GM12892 (cell line): ENCODE measurements at regions not wholly inside any gene's neighbourhood (a gene's known extent, or its start where the extent isn't known, plus 50 kb on each side); places are given as distances from the start of the nearest gene placed in this dataset.

Experiments
- POLR2A ChIP-seq: IDR thresholded peaks from 2 replicates; pipeline ENCODE4 v1.6.1; 2011; ENCODE audit warnings: low read depth, low read length, control low read depth
- POLR2AphosphoS5 ChIP-seq: IDR thresholded peaks from 2 replicates; pipeline ENCODE4 v1.6.1; 2011; ENCODE audit warnings: low read depth, low read length, control low read depth

GRCh38 chr13:65112123-65112522 is 2118.0 kb downstream of the PCDH9 start:
- TF ChIP-seq POLR2A (no peak), POLR2AphosphoS5 (no peak)
